HEK293T (cell line): ENCODE measurements at regions not wholly inside any gene's neighbourhood (a gene's known extent, or its start where the extent isn't known, plus 50 kb on each side); places are given as distances from the start of the nearest gene placed in this dataset.

Experiments used
- ARNT ChIP-seq: fragments of 450-650 bp; IDR thresholded peaks from 2 replicates; pipeline ENCODE4 v1.6.1; 2017; ENCODE audit warnings: mild to moderate bottlenecking
- FOXA1 ChIP-seq: fragments of 450-650 bp; IDR thresholded peaks from 2 replicates; pipeline ENCODE4 v1.6.1; 2016; ENCODE audit warnings: mild to moderate bottlenecking
- HDGF ChIP-seq: fragments of 450-650 bp; IDR thresholded peaks from 2 replicates; pipeline ENCODE4 v1.6.1; 2017; ENCODE audit warnings: antibody characterized with exemption, borderline replicate concordance
- L3MBTL2 ChIP-seq: fragments of 450-650 bp; conservative IDR thresholded peaks from 2 replicates; pipeline ENCODE4 v1.6.1; 2016; ENCODE audit warnings: mild to moderate bottlenecking
- NFRKB ChIP-seq: fragments of 450-650 bp; IDR thresholded peaks from 2 replicates; pipeline ENCODE4 v1.6.1; 2016; ENCODE audit warnings: mild to moderate bottlenecking, moderate library complexity
- SP1 ChIP-seq: fragments of 450-650 bp; IDR thresholded peaks from 2 replicates; pipeline ENCODE4 v1.6.1; 2017
- SUZ12 ChIP-seq: fragments of 450-650 bp; IDR thresholded peaks from 2 replicates; pipeline ENCODE4 v1.6.1; 2016; ENCODE audit warnings: mild to moderate bottlenecking
- TARDBP ChIP-seq: fragments of 450-650 bp; IDR thresholded peaks from 2 replicates; pipeline ENCODE4 v1.6.1; 2016
- ZNF384 ChIP-seq: fragments of 450-650 bp; IDR thresholded peaks from 2 replicates; pipeline ENCODE4 v1.6.1; 2016

DNA sequence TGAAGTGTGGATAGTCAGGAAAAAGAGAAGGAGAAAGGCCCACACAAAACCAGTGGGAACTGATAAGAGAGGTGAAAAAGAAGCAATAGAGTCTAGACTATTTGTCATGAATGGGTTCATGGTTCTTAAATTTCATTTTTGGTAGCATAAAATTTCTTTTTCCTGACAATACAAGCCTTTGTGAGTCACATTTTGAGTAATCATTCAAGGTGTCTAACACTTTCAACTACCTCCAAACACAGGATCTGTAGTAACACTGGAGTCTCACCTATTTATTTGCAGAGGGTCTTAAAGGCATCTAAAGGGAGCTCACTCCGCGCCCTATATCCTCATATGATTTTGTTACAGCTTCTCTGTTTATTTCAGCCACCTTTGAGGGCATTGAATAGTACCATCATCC lies 96.0 kb downstream of the SAMD9 start:
- TF ChIP-seq SP1 = no peak
- TF ChIP-seq ARNT = no peak
- TF ChIP-seq FOXA1 = no peak
- TF ChIP-seq TARDBP = no peak
- no peak for TF ChIP-seq L3MBTL2
- TF ChIP-seq ZNF384 = no peak
- no peak for TF ChIP-seq HDGF
- no peak for TF ChIP-seq NFRKB
- TF ChIP-seq SUZ12 = no peak
